ENCODE measurements at regions not wholly inside any gene's neighbourhood (a gene's known extent, or its start where the extent isn't known, plus 50 kb on each side); places are given as distances from the start of the nearest gene placed in this dataset.

DNA sequence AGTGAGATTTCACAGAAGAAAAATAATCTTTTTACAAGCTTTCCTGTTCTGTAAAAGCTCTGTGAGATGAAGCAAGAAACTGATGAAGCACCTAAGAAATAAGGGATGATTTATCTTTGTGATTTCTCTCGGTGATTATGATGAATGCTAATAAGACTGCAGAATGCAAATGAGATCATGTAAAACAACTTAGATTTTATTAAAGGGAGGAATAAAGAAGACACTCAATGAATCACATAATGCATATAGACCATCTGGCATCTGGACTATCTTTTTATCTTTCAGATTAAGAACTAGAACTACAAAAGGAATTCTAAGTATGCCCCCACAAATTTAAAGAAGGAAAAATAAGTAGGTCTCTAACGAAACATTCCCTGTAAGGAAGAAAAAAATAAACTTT is 361.5 kb upstream of the OPRM1 start:
- no peak for DNase-seq (ENCODE audit: low spot score)
- no peak for ATAC-seq
- intact Hi-C loops (cut with DNase I), result no loop called here

DNA sequence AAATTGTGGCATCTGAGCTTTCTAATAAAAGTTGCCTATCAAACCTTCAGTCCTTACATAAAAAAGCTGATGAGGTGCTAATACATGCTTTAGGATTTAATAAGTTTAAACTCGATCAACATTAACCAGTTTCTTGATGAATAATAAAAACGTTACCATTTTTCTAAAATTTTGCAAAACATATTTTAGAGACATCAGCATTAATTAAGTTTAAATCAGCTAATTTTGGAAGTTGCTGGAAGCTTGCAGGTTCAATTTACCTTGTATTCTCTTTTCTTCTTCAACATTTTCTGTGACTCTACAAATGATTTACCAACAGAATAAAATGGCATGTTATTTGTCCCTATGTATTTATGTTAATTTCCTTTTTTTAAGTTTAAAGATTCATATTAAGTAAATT is 365.3 kb upstream of the OPRM1 start:
- DNase-seq (ENCODE audit: low spot score) (no peak), ATAC-seq (no peak)
- intact Hi-C loops (cut with DNase I), result no loop called here

DNA sequence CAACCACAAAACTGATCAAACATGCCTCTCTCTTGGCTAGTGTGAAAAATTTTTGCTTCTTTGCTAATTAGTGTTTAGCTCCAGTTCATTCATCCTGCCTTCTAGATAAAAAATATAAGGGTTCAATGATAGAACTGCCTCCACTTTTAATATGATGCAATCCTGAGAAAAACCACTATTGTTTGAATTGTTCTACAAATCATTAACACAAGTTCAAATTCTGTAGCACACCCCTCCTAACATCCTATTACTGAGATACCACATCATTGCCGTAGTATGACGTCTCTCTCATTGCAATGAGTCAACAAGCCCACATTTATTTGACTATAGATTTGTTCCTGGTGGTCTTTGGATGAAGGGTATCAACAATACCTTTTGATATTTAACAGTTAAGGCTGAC is 365.8 kb upstream of the OPRM1 start:
- intact Hi-C loops (cut with DNase I), result no loop called here
- ATAC-seq, result no peak
- DNase-seq (ENCODE audit: low spot score), result no peak

DNA sequence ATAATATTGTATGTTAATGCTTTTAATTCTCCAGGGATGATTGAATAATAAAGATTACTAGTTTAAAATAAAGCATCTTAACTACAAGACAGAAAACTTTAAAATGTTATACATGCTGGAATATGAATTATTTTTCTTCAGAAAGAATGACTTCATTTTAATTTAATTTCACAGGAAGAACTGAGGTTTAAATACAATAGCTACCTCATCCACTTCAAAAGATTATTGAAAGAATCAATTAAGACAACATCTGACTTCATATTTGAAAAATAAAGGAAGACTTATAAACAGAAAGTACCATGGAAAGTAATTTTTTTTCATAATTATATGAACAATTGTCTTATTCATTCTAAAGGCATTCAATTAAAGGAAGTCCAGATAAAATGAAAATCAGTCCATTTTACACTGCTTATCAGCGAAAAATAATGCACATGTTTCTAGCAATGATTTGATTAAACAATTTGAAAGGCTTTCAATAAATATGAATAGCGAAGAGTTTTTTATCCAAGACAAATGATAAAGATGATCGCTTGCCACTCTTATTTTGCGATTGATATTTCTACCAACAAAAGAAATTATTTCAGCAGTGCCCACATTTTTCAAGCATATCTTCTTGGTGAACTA is 368.5 kb upstream of the OPRM1 start:
- DNase-seq (ENCODE audit: low spot score) (no peak), ATAC-seq (no peak)
- intact Hi-C loops (cut with DNase I), result no loop called here

DNA sequence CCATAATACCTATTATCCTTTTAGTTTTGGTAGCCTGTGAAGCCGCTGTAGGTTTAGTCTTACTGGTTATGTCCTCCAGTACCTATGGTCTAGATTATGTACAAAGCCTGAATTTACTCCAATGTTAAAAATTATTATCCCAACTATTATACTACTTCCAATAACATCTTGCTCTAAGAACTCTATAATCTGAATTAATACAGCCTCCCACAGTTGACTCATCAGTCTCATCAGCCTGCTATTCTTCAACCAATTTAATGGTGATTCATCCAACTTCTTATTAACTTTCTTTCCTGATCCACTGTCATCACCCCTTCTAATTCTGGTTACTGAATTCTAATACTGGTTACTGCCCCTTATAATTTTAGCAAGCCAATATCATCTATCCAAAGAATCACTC is 370.3 kb upstream of the OPRM1 start:
- ATAC-seq (no peak), DNase-seq (ENCODE audit: low spot score) (no peak)
- intact Hi-C loops (cut with DNase I), result no loop called here

DNA sequence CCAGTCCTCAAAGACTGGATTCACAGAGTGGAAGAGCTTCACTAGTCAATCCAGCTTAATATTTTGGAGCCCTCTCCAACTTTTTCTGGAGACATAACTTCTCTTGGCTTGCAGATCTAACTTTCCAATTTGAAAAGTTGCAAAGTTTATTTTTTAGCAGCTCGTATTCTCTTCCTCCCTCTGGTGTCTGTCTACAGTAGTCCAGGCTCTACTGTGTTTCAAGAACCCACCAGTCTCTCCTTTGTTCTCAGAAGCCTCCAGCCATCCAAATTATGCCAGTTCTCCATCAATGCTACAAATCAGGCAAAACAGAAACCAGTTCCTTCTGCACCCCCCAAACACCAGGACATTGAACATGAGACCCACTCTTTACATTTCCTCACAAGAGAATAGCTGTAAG is 376.1 kb upstream of the OPRM1 start:
- intact Hi-C loops (cut with DNase I), result no loop called here
- ATAC-seq, result no peak
- DNase-seq (ENCODE audit: low spot score), result no peak

DNA sequence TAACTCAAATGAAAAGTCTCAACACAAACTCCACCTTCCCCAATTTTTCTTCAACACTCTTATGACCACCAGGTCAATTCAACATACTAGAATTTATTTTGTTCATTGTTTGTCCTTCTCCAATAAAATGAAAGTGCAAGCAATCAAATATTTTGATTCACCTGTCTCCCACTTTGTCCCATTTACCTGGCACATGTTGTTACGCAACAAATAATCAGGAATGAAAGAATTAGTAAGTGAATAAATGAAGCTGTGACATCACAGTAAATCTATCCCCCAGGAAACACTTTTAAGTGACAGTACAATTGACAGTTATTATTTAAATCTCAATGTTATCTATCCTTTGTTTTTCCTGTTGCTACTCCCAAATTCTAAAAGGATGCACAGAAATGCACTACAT is 393.7 kb upstream of the OPRM1 start:
- intact Hi-C loops (cut with DNase I), result no loop called here
- ATAC-seq (no peak), DNase-seq (ENCODE audit: low spot score) (no peak)

DNA sequence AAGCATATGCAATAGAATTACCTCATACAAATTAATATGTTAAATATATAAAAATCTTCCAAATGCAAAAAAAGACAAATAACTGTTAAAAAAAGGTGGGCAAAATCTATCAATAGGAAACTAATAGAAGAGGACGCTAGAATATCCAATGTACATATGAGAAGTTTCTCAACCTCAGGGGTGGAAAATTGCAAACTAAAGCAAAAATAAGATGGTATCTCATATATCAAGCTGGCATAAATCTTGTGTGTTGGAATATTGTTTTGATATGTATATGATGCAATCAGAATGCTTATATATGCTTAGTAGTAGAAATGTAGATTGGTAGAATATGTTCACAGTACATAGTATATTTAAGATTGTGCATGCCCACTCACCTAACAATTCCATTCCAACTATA is 395.0 kb upstream of the OPRM1 start:
- no peak for ATAC-seq
- no peak for DNase-seq (ENCODE audit: low spot score)
- intact Hi-C loops (cut with DNase I), result no loop called here

DNA sequence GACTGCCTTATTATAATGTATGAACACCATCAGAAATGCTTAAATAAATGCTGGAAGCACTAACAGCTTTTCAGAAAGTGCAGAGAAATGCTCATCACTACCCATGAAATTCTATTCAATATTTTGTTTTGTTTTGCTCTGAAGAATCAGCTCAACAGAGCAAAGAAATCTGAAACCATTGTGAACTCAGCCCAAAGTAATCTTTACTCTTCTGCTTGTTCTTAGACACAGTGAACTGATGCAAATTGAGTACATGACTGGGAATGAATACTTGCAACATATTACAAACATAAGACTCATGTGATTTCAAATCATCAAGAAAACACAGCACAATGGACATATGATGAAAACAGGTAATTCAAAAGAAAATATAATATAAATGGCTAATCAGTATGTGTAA is 404.6 kb upstream of the OPRM1 start:
- intact Hi-C loops (cut with DNase I), result no loop called here
- no peak for ATAC-seq
- no peak for DNase-seq (ENCODE audit: low spot score)

DNA sequence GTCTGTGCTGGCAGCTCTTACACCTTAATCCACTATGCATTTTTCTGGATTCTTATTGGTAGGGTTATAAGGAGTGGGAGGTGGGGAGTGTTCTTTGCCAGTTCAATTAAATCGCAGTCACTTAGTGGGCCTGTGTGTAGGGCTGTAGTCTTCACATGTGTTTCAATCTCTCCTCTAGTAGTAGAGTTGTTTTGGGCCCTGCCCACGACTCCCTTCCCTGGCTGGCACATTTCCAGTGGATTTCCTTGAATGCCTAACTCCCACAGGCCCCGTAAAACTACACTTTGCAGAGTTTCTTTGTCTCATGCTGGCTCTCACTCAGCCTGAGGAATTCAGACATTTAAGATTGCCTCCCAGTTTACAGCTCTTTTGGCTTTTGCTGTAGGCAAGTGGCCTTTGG is 414.0 kb upstream of the OPRM1 start:
- DNase-seq (ENCODE audit: low spot score) (no peak), ATAC-seq (peak; percentile 76)
- intact Hi-C loops (cut with DNase I), result no loop called here

DNA sequence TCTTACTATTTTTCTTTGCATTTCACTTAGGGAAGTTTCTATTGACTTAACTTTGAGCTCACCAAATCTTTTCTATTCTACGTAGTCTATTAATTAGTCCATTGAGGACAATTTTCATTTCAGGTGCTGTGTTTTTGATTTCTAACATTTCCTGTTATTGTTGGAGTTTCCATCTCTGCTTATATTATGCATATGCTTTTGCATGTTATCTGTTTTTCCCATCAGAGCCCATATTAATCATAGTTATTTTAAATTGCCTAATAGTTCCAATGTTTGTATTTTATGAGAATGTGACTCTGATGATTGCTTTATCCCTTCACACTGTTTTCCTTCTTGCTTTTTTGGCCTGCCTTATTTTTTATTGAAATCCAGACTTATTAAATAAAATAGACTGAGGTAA is 414.5 kb upstream of the OPRM1 start:
- intact Hi-C loops (cut with DNase I), result no loop called here
- no peak for ATAC-seq
- DNase-seq (ENCODE audit: low spot score), result no peak

DNA sequence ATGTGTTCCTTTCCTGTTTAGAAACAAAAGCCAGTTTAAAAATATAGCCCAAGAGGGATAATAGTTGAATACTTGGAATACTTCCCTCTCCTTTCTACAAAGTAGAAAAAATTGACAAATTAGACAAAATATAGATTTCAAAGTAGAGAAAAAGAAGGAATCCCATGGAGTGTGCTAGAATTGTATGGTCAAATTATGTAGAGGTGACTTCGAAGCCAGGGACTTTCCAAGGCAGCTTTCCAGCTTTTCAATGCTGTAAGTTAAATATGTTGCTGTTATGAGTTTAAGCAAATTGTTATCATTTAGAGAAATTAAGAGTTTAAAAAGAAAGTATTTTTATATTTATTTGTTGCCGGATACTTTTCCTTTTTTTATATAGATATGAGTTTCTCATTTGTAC is 415.5 kb upstream of the OPRM1 start:
- intact Hi-C loops (cut with DNase I), result no loop called here
- DNase-seq (ENCODE audit: low spot score) (no peak), ATAC-seq (no peak)

DNA sequence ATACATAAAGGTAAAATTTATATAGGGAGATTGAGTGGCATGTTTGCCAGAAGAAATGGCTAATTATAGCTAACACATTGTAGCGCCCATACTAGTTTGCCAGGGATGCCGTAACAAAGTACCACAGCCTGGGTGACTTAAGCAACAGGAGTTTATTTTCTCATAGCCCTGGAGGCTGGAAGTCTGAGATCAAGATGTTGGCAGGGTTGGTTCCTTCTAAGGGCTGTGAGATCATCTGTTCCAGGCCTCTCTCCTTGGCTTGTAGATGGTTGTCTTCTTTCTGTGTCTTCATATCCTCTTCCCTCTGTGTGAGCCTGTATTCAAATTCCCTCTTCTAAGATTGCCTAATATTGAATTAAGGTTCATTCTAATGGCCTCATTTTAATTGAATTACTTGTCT is 417.5 kb upstream of the OPRM1 start:
- DNase-seq (ENCODE audit: low spot score), result no peak
- no peak for ATAC-seq
- intact Hi-C loops (cut with DNase I), result no loop called here

DNA sequence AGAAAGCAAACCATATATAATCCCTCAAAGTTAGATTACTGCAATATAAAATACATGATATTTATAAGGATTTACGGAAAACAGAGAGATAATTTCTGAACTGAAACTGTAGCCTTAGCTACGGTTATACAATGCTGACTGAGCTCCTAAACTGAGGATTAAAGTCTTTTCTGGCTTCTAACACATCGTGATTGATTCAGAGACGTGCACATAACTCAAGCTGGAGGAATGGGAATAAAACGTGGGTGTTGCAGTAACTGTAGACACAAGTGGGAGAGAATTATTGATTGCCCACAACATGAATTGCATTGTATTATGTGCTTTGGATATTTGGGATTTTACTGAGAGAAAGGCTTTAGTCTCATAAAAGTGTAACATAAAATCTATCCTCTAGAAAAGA is 418.0 kb upstream of the OPRM1 start:
- DNase-seq (ENCODE audit: low spot score) (no peak), ATAC-seq (no peak)
- intact Hi-C loops (cut with DNase I), result no loop called here

DNA sequence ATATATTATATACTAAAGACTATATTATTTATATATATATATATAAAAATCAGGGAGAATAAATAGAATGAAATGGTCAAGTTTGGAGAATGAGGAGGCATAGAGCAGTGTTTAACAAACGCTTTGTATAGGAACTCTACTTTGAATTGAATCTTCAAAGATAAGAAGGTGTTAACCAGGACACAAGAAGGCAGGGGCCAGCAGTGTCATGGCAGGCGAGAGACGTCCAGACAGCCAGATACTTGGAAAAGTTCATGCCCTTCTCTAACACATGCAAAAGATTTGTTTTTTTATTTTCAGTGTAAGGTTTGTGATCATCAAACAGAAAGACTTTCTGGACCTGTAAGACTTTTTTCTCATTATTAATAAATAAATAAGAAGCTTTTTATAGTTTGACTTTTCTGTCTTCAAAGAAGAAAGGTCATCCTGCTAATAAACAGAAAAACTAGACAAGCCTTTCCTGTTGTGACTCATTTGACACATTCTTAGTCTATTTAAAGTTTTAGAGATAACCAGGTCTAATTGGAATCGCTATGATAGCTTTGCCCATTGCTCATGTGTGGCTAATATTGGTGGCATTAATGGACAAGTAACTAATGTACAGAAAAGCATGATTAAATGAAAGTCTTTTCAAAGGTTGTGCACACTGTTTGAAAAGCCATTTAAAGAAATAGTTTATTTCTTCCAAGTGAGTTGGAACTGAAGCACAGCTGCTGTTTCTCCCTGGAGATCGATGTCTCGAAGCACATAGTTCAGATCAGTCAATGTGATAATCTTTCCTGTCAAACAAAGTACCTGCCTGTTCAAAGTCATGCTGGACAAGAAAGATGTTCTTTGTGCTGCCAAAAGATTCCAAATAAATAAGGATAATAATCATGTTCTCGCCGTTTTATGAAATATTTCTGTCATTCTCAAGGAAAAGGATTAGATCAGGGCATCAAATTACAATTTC is 420.4 kb upstream of the OPRM1 start:
- intact Hi-C loops (cut with DNase I), result no loop called here
- ATAC-seq (no peak), DNase-seq (ENCODE audit: low spot score) (no peak)

DNA sequence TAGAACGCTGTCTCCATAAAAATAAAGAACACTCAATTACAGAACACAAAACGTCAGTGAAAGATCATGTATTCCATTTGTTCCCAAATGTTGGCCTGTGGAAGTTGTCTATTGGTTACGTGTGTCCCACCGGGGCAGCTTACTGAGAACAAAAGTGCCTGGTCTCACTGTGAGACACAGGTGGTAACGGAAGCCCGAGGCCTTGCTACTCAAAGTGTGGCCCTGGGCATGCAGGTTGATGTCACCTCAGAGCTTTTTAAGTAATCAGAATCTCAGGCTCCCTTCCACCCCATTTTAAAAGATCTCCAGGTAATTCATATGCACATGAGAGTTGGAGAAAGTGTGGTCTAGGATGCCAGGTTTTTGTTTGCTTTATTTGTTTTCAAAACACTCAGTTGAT is 422.5 kb upstream of the OPRM1 start:
- DNase-seq (ENCODE audit: low spot score), result no peak
- intact Hi-C loops (cut with DNase I), result no loop called here
- ATAC-seq, result no peak

DNA sequence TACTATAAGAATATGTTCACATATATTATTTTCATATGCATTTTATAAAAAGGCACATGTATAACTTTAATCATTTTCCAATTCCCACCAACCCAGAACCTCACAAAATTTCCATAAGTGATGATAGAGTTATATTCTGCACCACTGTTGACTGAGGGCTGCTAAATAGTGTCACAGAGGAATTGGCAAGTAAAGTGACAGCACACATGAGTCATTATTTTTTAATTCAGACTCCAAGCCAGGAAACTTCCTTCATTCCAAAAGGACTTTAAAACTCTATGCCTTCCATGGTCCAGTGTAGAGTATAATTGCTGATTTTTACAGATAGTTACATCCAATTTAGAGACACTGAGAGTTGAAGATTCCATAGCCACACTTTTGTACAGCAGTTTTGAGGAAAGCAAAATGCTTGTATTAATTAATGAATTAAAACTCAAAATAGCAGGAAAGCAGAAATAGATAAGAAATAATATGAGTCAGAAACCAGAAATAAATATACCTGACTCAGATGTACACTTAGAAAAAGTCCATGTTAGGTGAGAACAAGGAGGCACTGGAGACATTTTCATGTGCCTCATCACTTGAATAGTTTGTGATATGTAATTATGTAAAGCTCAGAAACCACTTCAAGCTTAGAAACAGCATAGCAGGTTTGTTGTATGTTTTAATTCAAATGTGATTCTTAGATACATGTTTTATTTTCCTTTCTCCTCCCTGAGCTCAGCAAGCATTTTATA is 425.2 kb upstream of the OPRM1 start:
- ATAC-seq (no peak), DNase-seq (ENCODE audit: low spot score) (no peak)
- intact Hi-C loops (cut with DNase I), result no loop called here

DNA sequence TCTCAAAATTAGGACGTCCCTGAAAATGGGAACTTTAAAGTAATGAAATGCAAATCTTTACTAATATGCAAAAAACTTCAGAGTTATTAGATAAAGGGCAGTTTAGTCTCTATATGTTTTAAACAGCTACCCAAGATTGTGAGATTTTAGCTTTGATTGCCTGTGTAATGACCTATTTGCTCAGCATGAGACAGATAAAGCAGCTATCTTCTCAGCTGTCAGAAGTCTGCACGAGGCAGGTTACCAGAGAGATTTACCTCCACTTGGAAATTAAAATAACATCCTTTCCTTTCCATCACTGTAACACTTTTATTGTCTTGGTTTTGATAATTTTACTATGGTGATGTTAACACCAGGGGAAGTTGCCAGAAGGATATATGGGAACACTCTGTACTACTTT is 436.6 kb upstream of the OPRM1 start:
- DNase-seq (ENCODE audit: low spot score) (no peak), ATAC-seq (no peak)
- intact Hi-C loops (cut with DNase I), result no loop called here

DNA sequence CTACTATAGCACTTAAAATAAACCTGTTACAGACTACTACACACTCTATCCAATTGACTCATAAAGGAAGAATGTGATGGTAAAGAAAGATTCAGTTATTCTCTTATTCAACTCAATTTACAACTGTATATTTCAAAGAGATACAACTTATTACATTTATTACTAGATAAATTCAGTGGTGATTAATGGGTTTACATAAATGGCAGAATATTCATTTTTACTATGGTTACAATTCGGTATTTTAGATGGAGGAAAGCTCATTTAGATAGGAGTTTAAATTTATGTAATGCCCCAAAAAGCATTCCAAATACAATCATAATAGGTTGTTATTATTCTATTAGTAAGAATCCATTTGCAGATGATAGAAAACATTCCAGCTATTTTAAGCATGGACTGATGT is 439.1 kb upstream of the OPRM1 start:
- ATAC-seq (no peak), DNase-seq (ENCODE audit: low spot score) (no peak)
- intact Hi-C loops (cut with DNase I), result no loop called here

DNA sequence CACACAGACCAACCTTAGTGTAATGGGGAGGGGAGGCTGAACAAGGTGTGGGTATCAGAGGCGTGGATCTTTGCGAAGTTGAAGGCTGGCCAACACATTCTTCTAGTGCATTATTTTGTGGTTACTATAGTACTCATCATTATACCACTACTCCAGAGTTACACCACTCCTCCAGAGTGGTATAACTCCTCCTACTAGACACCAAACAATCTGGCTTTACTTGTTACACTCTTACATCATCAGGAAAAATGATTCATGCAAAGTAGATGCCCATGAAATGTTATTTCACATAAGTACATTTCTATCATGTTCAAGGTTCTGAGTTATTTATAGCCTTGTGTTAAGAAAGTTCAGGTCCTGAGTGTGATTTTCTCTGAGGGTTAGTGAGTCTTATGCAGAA is 443.1 kb upstream of the OPRM1 start:
- DNase-seq (ENCODE audit: low spot score) (no peak), ATAC-seq (no peak)
- intact Hi-C loops (cut with DNase I), result no loop called here
